Stimulated activated CD8-positive, alpha-beta memory T cell treated with anti-CD3 and anti-CD28 coated beads, Interleukin-4, amount 100 ng/mL, for 4 hours (primary cell): ENCODE measurements at regions not wholly inside any gene's neighbourhood (a gene's known extent, or its start where the extent isn't known, plus 50 kb on each side); places are given as distances from the start of the nearest gene placed in this dataset.
"Not testable (repeated sequence)": the region's sequence is repeated elsewhere in the genome, so short reads cannot be mapped to it uniquely, and the experiment has no call there.

Experiments
- DNase-seq, 2 donors: peaks; one replicate each; pipeline ENCODE4 v3.0.0-alpha.2; 2020; ENCODE audit warnings: low read depth in 2 of 2, low spot score in 1 of 2

DNA sequence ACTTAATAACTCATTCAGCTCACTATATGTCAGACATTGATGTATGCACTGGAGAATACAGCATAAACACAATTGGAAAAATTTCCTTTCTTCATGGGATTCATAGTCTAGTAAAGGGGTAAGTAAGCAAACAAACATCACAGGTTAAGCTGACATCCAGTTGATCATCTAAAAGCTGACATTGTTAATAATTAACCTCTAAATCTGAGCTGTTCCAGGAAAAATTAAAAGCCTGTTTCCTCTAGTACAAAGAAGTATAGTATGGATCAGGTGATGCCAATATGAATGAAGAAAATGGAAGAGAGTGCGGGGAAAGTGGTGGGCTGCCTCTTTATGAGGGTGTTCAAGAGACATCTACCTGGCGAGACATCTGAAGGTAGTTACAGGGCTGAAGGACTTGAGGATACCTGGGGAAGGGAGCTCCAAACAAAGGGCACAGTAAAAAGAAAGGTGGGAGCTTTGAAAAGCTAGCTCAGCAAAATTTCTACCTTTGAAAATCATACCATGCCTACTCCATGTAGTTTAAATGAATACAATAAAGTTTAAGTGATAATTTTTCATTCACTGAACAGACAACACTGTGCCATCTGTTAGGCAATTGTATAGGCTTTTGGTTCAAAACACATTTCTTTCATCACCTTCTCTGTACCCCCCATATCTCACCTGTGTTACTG, 619.3 kb downstream of the TRIB2 start:
- no peak for DNase-seq

DNA sequence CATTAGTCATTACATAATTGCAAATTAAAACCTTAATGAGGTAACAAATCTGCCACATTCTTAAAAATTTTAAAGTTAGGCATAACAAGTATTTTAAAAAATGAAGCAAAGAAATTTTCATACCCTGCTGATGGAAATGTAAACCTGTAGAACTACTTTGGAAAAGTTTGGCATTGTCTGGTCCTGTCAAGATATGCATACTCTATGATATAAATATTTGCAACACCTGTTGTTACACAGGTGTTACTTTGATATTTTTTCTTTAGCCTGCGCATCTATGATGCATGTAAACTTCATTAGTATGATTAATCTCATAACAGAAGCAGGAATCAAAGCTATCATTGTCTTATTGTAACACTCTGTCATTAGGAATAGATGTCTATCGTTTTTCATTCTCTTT, 634.3 kb downstream of the TRIB2 start:
- no peak for DNase-seq

DNA sequence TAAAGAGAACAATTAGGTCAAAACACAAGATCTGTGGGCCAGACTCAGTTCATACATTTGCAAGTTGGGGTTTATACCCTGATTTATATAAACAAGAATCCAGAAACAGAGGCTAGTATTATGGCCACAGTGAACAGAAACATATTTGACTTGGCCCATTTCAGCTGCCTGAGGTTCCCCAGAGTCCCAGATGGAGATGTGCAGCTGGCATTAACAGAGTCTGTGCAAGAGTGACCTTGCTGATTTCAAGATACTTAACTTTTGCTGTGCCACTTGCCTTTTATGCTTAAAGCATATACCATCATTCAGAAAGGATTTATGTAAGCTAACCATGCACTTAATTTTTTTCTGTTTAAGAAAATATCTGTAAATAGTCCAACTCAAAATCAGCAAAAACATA, 636.3 kb downstream of the TRIB2 start:
- DNase-seq: no peak

DNA sequence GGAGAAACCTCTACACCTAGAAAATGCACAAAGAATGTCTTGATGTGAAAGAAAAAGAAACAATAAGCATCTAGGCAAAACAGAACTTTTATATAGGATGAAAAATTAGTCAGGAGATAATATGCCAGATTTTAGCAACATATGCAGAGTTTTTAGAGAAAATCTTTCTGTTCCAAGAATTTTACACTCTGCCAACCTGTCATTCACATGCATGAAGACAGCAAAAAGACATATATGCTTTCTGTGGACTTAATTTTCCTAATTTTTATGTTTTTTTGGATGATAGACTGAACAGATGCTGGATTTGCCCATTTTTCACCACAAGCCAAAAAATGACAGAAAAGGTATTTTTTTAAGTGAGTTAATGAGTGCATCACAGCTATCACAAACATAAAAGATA, 637.3 kb downstream of the TRIB2 start:
- no peak for DNase-seq

DNA sequence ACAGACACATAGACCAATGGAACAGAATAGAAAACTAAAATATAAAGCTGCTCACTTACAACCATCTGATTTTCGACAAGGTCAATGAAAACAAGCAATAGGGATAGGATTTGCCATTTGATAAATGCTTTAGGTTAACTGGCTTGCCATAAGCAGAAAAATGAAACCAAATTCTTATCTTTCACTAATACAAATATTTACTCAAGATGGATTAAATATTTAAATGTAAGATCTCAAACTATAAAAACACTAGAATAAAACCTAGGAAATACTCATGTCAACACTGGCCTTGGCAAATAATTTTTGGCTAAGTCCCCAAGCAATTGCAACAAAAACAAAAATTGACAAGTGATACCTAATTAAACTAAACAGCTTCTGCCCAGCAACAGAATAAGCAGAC, 665.2 kb downstream of the TRIB2 start:
- not testable (repeated sequence) for DNase-seq

DNA sequence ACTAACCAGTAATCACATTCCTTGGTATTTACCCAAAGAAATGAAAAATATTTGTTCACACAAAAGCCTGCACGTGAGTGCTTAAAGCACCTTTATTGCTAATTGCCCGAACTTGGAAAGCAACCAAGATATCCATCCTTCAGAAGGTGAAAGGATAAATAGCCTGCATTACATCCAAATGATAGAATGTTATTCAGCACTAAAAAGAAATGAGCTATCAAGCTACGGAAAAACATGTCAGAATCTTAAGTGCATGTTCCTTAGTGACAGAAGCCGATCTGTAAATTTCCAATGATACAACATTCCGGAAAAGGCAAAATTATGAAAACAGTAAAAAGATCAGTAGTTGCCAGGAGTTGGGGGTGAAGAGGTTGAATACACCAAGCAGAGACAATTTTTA, 672.4 kb downstream of the TRIB2 start:
- DNase-seq: not testable (repeated sequence)

DNA sequence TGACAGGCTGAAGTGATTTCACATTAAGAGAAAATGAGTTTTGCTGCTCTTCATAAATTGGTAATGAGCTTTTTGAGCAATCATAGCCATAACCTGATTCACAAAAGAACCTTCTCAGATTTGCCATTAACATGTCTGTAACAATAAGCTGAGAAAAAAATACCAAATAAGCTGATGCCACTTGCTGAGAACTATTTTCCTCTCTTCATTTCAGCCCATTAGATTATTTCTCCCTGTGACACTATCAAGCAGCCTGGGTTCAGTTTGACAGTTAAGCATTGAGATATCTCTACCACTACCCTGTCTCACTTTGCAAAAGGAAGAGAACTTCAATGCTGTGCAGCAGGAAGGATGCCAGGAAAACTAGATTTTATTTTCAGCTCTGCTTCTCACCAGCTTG, 673.9 kb downstream of the TRIB2 start:
- DNase-seq: no peak

DNA sequence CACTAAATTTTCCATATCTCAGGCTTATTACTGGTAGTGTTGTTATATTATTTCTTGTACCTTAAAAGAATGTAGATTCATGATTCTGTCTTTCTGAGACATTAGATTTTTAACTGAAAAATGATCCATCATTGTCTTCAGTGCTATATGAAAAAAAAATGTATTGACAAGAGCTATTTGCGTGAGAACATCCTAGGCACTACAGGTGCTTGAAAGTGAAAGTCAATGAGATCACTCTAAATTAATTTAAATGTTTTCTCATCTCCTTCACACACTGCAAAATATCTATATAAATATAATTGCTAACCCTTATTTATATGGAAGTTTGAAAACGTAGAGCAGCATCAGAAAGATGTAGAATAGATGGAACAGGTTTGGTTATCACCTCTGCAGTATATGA, 684.6 kb downstream of the TRIB2 start:
- no peak for DNase-seq

DNA sequence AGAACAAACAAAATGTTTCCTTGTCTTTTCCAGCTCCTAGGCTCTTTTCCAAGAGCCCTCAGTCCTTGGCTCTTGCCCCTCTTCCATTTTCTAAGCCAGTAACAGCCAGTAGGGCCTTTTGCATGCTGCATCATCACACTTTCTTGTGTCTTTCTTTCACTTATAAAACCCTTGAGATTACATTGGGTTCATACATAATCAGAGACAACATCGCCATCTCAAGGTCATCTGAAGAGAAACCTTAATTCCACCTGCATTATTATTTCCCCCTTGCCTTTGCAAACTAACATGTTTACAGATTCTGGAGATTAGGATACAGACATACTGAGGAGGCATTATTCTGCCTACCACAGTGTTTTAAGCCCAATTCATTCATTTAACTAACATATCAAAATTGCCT, 697.3 kb downstream of the TRIB2 start:
- DNase-seq: no peak

DNA sequence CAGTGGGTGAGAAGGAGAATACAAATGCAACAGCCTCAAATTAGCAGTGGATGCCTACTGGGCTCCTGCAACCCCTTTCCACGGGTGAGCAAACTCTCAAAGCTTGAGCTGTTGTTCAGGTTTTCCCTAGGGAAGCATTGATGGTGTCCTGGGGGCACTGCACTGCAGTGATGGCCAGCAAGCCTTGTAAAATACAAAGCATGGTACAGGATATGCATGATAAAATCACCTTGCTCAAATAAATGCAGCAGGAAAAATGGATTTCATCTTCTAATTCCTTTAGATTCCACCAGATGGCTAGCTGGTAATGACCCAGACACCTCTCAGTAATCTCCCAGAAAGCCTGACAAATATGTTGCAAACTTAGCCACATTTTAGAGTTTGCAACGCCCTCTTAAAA, 698.2 kb downstream of the TRIB2 start:
- no peak for DNase-seq

DNA sequence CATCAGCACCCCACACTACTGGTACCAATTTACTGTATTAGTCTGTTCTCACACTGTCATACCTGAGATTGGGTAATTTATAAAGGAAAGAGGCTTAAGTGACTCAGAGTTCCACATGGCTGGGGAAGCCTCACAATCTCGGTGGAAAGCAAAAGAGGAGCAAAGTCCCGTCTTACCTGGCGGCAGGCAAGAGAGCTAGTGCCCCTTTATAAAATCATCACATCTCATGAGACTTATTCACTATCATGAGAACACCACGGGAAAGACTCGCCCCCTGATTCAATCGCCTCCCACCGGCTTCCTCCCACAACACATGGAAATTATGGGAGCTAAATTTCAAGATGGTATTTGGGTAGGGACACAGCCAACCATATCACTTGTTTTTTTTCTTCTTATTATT, 717.2 kb downstream of the TRIB2 start:
- DNase-seq: no peak

DNA sequence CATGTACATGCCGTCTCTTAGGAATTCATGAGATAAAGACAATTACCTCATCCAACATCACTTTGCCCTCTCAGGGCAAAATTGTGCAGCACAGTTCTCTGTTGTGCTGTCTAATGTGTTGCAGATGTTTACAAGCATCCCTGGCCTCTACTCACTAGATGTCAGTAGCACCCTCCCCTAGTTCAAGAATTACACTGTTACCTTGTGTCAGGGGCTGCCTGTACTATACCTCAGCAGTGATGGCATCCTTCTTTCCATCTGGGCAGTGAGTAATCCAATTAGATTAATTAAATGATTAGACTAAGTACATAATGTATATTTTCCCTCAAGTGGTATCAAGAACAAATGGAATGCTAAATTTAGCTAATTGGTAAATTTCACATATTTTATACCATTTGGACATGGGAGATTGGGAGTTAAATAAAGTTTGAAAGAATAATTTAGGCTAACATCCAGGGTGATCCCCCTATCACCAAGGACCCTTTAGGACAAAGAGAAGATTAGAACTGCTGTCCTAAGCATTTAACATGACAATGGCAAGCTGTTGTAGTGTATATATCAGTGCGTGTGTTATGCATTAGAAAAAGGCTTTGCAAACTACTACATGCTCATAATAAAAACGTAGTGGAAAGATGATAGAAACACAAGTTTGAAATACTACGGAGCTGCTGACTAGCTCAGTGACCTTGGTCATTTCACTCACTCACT, 727.0 kb downstream of the TRIB2 start:
- not testable (repeated sequence) for DNase-seq

DNA sequence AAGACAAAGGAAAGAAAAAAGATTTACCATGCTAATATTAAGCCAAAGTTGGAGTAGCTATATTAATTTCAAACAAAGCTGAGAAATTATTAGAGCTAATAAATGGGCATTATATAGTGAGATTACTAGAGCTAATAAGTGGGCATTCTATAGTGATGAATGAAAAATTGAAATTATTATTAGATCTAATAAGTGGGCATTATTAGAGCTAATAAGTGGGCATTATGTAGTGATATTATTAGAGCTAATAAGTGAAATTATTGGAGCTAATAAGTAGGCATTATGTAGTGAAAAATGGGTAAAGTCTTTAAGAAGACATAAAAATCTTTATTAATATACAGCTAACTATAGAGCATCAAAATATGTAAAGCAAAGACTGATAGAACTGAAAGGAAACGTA, 745.7 kb downstream of the TRIB2 start:
- no peak for DNase-seq

DNA sequence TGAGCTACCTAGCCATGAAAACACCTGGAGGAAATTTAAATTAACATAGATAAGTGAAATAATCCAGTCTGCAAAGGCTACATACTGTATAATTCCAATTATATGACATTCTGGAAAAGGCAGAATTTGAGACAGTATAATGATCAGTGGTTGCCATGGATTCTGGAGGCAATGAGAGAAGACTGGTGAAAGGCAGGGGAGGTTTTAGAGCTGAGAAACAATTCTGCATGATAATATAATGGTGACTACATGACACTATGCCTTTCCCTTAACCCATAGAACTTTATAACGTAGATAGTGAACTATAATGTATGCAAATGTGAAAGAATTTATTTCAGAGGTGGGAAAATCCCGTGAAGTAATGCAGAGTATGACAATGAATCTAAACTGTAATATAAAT, 749.3 kb downstream of the TRIB2 start:
- no peak for DNase-seq

DNA sequence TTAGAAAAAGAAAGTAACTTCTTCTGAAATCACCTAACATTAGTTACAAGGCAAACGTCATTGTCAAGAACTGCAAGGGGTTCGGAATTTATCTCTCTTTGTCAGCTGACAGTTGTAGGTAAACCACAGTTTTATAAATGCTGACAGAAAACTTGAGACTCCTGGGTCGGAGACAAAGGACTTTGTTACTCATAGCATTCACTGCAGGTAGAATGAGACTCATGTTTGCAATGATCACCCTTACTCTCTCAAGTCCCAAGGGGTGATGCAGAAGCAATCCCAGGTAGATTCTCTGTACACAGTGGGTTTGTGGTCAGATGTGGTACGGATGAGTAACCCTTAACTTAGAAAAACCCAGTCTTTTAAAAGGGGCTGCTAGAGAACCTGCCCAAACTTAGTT, 757.8 kb downstream of the TRIB2 start:
- DNase-seq: no peak

DNA sequence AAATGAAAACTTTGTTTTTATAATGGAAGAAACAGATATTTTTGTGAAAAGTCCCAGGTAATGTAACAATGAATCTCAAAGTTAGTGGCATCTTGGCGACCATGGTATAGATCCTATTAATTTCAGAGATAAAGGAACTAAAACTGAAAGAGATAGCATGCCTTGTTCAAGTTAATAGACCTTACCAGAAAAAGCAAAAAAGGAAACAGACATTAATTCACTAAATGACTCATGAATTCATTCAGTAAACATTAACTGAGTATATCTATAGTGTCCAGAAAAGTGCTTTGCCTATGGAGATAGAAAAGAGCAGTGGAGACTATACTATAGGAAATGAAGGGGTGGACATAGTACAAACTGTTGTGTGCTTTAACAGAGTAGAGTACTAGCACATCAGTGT, 763.3 kb downstream of the TRIB2 start:
- no peak for DNase-seq

DNA sequence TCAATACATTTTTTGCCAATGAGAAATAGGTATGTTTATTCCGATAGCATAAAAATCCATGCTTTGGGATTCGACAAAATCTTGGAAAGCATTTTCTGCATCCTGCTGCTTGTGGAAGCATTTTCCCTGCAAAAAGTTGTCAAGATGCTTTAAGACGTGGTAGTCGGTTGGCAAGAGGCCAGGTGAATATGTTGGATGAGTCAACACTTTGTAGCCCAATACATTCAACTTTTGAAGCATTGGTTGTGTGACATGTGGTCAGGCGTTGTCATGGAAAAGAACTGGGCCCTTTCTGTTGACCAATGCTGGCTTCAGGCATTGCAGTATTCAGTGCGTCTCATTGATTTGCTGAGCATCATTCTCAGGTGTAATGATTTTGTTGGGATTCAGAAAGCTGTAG, 764.5 kb downstream of the TRIB2 start:
- DNase-seq: no peak

DNA sequence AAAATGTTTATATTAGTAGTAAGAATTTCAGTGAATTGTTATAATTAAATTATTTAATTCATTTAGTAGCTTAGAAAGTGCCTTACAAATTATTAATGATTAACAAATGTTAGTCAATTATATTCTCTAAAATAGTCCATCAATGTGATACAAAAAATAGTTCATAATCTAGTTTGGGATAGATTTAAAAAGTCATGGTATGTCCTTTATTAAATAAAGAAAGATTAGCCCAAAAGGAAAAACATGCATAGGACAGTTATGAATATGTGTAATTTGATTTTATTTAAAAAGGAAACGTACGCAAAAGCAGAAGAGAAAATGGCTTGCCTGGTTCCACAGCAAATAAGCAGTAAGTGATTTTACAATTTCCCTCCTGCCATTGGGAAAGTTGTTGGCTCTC, 768.5 kb downstream of the TRIB2 start:
- DNase-seq: no peak

DNA sequence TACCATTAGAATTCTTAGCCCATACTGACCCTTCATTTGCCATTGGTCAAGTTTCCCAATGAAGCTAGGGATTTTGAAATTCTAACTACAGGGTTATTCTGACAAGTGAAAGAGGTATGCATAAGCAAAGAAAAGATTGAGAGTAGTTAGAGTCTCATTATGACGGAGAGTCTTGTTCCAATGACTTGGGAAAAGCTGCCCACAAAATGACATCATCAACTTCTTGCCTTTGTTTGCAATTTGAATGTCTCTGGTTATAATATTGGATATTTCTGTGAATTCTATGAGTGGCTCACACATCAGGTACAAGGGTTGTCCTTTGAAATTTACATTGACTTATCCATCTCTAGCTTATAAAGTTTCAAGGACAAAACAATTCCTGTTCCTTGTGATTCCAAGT, 772.2 kb downstream of the TRIB2 start:
- DNase-seq: no peak

DNA sequence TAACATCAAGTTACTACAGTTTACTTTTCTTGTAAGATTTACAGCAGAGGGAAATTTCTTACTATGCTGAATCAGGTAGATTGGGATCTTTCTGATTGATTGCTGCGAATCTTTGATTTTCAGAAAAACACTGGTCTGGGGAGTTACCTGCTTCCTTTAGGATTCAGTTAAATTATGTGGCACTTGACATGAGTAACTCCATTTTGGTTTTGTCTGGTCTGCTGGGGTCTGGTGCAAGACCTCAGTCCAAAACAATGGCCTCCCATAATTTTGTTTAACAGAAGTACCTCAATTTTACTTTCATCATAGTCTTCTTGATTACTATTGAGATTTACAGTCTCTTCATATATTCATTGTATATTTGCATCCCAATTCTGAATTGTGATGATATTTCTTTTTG, 775.5 kb downstream of the TRIB2 start:
- DNase-seq: no peak

DNA sequence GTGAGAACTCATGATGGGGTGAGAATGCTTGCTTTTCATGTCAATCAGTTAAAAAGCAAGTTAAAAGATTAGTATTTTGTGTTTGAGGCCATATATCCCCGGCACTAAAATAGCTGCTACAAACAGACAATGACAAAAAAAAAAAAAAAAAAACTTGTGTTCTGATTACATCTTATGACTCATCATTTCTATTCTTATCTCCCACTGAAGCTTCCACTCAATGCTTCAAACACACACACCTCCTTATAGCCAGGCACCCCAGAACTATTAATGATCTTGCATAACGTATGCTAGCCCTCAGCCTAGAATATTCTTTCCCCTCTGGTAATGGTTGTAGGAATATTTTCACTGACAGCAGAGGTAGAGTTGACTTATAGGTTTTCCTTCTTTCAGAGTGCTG, 778.3 kb downstream of the TRIB2 start:
- DNase-seq: no peak

DNA sequence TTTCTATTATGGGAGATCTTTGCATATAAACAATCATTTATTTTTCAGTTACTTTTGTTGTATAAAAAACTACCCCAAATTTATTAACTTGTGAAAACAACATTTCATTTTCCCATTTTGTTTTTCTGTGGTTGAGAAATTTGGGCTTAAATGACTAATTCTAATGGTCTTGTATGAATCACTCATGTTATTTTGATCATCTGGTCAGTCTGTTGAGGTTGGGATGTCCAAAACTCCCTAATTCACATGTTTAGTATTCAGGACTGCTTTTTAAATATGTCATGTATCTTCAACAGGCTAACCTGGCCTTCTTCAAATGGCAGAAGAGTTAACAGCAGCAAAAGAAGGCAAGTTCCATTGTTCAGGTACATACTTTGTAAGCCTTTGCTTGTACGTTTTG, 788.1 kb downstream of the TRIB2 start:
- no peak for DNase-seq

DNA sequence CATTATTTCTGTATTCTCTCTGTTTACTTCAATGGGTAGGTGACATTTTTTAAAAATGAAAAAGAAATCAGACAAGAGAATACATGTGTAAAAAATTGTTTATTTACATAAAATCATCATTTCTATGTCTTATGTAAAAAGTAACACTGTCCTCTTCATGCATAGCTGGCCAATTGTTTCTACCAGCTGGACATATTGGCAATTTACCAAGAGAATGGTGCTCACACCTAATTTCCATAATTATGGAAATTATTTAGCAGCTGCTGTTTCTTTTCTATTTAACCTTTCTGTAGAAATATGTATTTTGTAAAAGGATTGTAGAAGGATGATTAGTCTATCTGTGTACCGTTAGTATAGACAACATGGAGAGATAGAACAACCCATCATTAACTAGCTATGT, 791.9 kb downstream of the TRIB2 start:
- no peak for DNase-seq
